Esophagus (tissue), 2 donors: ENCODE measurements at regions not wholly inside any gene's neighbourhood (a gene's known extent, or its start where the extent isn't known, plus 50 kb on each side); places are given as distances from the start of the nearest gene placed in this dataset.

Experiments used
- H3K27ac ChIP-seq, 2 donors: one replicate each; pipeline ENCODE4 v1.5.1; 2013; ENCODE audit warnings: low read depth in 2 of 2, mild to moderate bottlenecking in 2 of 2, inconsistent platforms in 1 of 2, low read length in 1 of 2, moderate library complexity in 1 of 2
- H3K27me3 ChIP-seq, 2 donors: one replicate each; pipeline ENCODE4 v1.6.1; 2013; ENCODE audit warnings: low read length in 2 of 2, control low read depth in 1 of 2, mild to moderate bottlenecking in 1 of 2; ENCODE audit not compliant: insufficient read depth in 2 of 2, control insufficient read depth in 1 of 2
- H3K36me3 ChIP-seq, 2 donors: one replicate each; pipeline ENCODE4 v1.6.1; 2013; ENCODE audit warnings: low read length in 1 of 2; ENCODE audit not compliant: control insufficient read depth in 2 of 2, insufficient read depth in 2 of 2
- H3K4me1 ChIP-seq, 2 donors: one replicate each; pipeline ENCODE4 v1.6.1; 2013; ENCODE audit warnings: low read length in 1 of 2; ENCODE audit not compliant: control insufficient read depth in 2 of 2, insufficient read depth in 2 of 2
- H3K4me3 ChIP-seq, 2 donors: one replicate each; pipeline ENCODE4 v1.5.1; 2013; ENCODE audit warnings: low read length in 2 of 2, mild to moderate bottlenecking in 2 of 2, low read depth in 1 of 2, moderate library complexity in 1 of 2
- H3K9me3 ChIP-seq, 2 donors: one replicate each; pipeline ENCODE4 v1.6.1; 2013; ENCODE audit warnings: mild to moderate bottlenecking in 2 of 2, low read depth in 1 of 2, low read length in 1 of 2, moderate library complexity in 1 of 2; ENCODE audit not compliant: control insufficient read depth in 2 of 2, insufficient read depth in 1 of 2
- WGBS, 2 donors: extraction: QIAGEN DNeasy Blood & Tissue Kit; methylation state at CpG; one replicate each; pipeline ENCODE4 v1.1.7; 2013; 5-methylcytosine and 5-hydroxymethylcytosine counted together
- donor health status: healthy with polysubstance abuse.
- donor health status: Bipolar disorder and iron deficiency.

- no peaks in the 10 kb centered on the region for H3K4me1 ChIP-seq
- H3K36me3 ChIP-seq, result no peaks in the 10 kb centered on the region
- H3K9me3 ChIP-seq, result no peaks in the 10 kb centered on the region
- no peak overlapping the region for H3K4me3 ChIP-seq
- H3K27ac ChIP-seq, result no peak overlapping the region
- no peaks in the 10 kb centered on the region for H3K27me3 ChIP-seq
- WGBS, 2 donors, result 63 to 69% methylated on average over 7 of the region's 7 CpGs
Observed at GRCh38 chr20:39835130-39835842, 853.8 kb downstream of the MAFB start.

- Histone ChIP-seq H3K36me3 (no peaks in the 10 kb centered on the region), H3K4me3 (no peak overlapping the region), H3K27ac (no peak overlapping the region), H3K27me3 (no peaks in the 10 kb centered on the region), H3K9me3 (no peaks in the 10 kb centered on the region), H3K4me1 (peaks cover 0 to 4% of the 10 kb centered on the region in 2 donors)
- 92 to 95% methylated on average over 2 of the region's 2 CpGs for WGBS, 2 donors
Observed at GRCh38 chr20:39830903-39831302, 858.1 kb downstream of the MAFB start.

GRCh38 chr20:39829661-39830060 is 859.4 kb downstream of the MAFB start:
- Histone ChIP-seq H3K4me3 (no peak overlapping the region), H3K27ac (no peak overlapping the region), H3K4me1 (peaks cover 0 to 4% of the 10 kb centered on the region in 2 donors), H3K9me3 (no peaks in the 10 kb centered on the region), H3K27me3 (no peaks in the 10 kb centered on the region), H3K36me3 (no peaks in the 10 kb centered on the region)
- 55 to 67% methylated on average over 3 of the region's 3 CpGs for WGBS, 2 donors

GRCh38 chr20:39829256-39829655 is 859.8 kb downstream of the MAFB start:
- WGBS, 2 donors, result 44 to 56% methylated on average over 3 of the region's 3 CpGs
- Histone ChIP-seq H3K9me3 (no peaks in the 10 kb centered on the region), H3K4me1 (peaks cover 0 to 4% of the 10 kb centered on the region in 2 donors), H3K27ac (no peak overlapping the region), H3K4me3 (no peak overlapping the region), H3K27me3 (no peaks in the 10 kb centered on the region), H3K36me3 (no peaks in the 10 kb centered on the region)

GRCh38 chr20:39825950-39826349 is 863.1 kb downstream of the MAFB start:
- H3K9me3 ChIP-seq, result no peaks in the 10 kb centered on the region
- peak overlapping the region in 1 of 2 donors; percentile 49 for H3K27ac ChIP-seq
- no peak overlapping the region for H3K4me3 ChIP-seq
- whole genome bisulfite sequencing, 2 donors, result 42 to 47% methylated on average over 3 of the region's 3 CpGs
- no peaks in the 10 kb centered on the region for H3K27me3 ChIP-seq
- H3K36me3 ChIP-seq, result no peaks in the 10 kb centered on the region
- H3K4me1 ChIP-seq, result peaks cover 0 to 4% of the 10 kb centered on the region in 2 donors

GRCh38 chr20:39825524-39825923 is 863.4 kb downstream of the DHX35 start:
- H3K27me3 ChIP-seq, result no peaks in the 10 kb centered on the region
- WGBS, 2 donors, result 53 to 73% methylated on average over 3 of the region's 3 CpGs
- no peaks in the 10 kb centered on the region for H3K9me3 ChIP-seq
- H3K4me1 ChIP-seq, result peaks cover 0 to 4% of the 10 kb centered on the region in 2 donors
- H3K4me3 ChIP-seq, result no peak overlapping the region
- peak overlapping the region in 1 of 2 donors; percentile 49 for H3K27ac ChIP-seq
- no peaks in the 10 kb centered on the region for H3K36me3 ChIP-seq

- no peak overlapping the region for H3K27ac ChIP-seq
- no peaks in the 10 kb centered on the region for H3K27me3 ChIP-seq
- H3K36me3 ChIP-seq, result no peaks in the 10 kb centered on the region
- peaks cover 0 to 4% of the 10 kb centered on the region in 2 donors for H3K4me1 ChIP-seq
- H3K9me3 ChIP-seq, result no peaks in the 10 kb centered on the region
- WGBS, 2 donors, result 55 to 64% methylated on average over 4 of the region's 4 CpGs
- no peak overlapping the region for H3K4me3 ChIP-seq
Observed at GRCh38 chr20:39823224-39823623, 861.1 kb downstream of the DHX35 start.

- Histone ChIP-seq H3K36me3 (no peaks in the 10 kb centered on the region), H3K4me1 (peaks cover 0 to 4% of the 10 kb centered on the region in 2 donors), H3K4me3 (no peak overlapping the region), H3K27me3 (no peaks in the 10 kb centered on the region), H3K27ac (no peak overlapping the region), H3K9me3 (no peaks in the 10 kb centered on the region)
- 29 to 54% methylated on average over 3 of the region's 3 CpGs for WGBS, 2 donors
Observed at GRCh38 chr20:39822667-39823066, 860.5 kb downstream of the DHX35 start.

GRCh38 chr20:39813190-39813829 is 851.2 kb downstream of the DHX35 start:
- H3K9me3 ChIP-seq, result no peaks in the 10 kb centered on the region
- H3K27ac ChIP-seq, result no peak overlapping the region
- H3K4me3 ChIP-seq, result no peak overlapping the region
- 86 to 93% methylated on average over 6 of the region's 6 CpGs for WGBS, 2 donors
- H3K27me3 ChIP-seq, result no peaks in the 10 kb centered on the region
- peaks cover 0 to 3% of the 10 kb centered on the region in 2 donors for H3K4me1 ChIP-seq
- no peaks in the 10 kb centered on the region for H3K36me3 ChIP-seq

- WGBS, 2 donors, result 48 to 70% methylated on average over 2 of the region's 2 CpGs
Observed at GRCh38 chr20:39812116-39812515, 850.0 kb downstream of the DHX35 start.

More at GRCh38 chr20:39812116-39812515, 850.0 kb downstream of the DHX35 start:
- H3K27me3 ChIP-seq, result no peaks in the 10 kb centered on the region
- no peak overlapping the region for H3K4me3 ChIP-seq
- H3K27ac ChIP-seq, result no peak overlapping the region
- H3K9me3 ChIP-seq, result no peaks in the 10 kb centered on the region
- peaks cover 0 to 3% of the 10 kb centered on the region in 2 donors for H3K4me1 ChIP-seq
- H3K36me3 ChIP-seq, result no peaks in the 10 kb centered on the region
